Mononuclear cell (primary cell): ENCODE measurements at regions not wholly inside any gene's neighbourhood (a gene's known extent, or its start where the extent isn't known, plus 50 kb on each side); places are given as distances from the start of the nearest gene placed in this dataset.

Experiments
- H3K27me3 ChIP-seq: 2 replicates; pipeline ENCODE4 v1.6.0; 2011; ENCODE audit warnings: low read length, control low read depth; ENCODE audit not compliant: insufficient read depth
- H3K4me1 ChIP-seq: 2 replicates; pipeline ENCODE4 v1.5.1; 2011; ENCODE audit warnings: mild to moderate bottlenecking, low read length, control low read depth; ENCODE audit not compliant: insufficient read depth
- H3K4me3 ChIP-seq: 2 replicates; pipeline ENCODE4 v1.5.1; 2011; ENCODE audit warnings: mild to moderate bottlenecking, low read length, moderate library complexity
- H3K9me3 ChIP-seq: 2 replicates; pipeline ENCODE4 v1.5.1; 2011; ENCODE audit warnings: low read depth, mild to moderate bottlenecking, control low read depth, low read length

DNA sequence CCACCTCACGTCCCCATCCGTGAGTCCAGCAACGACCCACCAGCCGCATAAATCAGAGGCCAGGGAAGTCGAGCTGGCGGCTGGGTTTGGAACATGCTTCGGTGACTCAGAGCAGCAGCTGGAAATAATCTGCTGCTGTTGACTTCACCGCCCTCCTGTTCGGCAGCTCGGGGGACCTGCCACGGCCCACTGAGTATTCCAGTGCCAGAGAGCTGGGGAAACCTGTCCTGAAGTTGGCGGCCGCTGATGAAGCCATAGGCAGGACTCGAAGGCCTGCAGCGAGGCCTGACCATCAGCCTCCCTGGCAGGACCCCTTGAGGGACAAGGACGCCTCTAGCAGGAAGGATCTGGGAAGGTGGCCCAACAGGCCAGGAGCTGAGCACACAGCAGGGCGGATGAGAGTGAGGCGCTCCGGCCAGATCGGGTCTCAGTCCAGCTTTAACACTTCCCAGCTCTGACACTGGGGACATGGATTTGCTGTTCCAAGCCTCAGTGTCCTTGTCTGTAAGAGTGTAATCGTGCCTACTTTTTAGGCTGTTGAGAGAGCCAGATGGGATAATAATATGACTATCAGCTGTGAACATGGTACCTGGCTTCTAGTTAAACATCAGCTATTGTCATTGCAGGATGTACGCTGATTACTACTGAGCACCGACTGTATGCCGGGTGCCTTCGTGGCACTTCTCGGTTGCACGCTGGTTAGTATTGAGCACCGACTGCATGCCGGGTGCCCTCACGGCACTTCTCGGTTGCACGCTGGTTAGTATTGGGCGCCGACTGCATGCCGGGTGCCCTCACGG lies 50.4 kb upstream of the CIBAR2 start:
- H3K9me3 ChIP-seq, result no peaks in the 10 kb centered on the region
- H3K4me1 ChIP-seq, result peaks cover 12% of the 10 kb centered on the region
- peaks cover 1% of the 10 kb centered on the region for H3K27me3 ChIP-seq
- H3K4me3 ChIP-seq, result no peak overlapping the region

DNA sequence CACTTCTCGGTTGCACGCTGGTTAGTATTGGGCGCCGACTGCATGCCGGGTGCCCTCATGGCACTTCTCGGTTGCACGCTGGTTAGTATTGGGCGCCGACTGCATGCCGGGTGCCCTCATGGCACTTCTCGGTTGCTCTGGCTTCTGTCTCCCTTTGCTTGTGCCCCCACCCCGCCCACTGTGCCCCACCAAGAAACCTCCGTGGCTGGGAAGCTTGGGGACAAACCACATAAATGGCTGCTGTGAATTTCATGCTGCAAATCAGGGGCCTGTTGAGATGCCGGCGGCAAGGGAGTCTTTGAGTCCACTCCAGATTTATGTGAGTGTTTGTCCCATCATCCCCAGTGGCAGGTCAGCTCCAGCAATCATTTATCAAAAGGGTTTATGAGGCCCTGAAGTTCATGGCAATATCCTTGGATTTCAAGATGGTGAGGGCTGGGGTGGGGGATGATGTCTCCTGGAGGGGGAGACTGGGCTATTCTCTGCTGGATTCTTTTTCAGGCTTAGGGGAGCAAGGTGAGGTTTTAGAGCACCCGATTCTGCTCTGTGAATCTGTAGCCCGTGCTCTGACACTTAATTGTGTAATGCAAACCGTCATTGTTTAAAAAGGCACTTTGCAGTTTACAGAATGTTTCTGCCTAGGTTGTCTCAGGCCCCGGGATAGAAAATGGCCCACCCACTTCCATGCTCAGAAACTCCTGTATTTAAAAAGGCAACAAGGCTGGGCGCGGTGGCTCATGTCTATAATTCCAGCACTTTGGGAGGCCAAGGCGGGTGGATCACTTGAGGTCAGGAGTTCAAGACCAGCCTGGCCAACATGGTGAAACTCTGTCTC lies 51.2 kb upstream of the CIBAR2 start:
- H3K4me3 ChIP-seq, result no peak overlapping the region
- H3K9me3 ChIP-seq, result no peaks in the 10 kb centered on the region
- H3K4me1 ChIP-seq, result peaks cover 4% of the 10 kb centered on the region
- peaks cover 10% of the 10 kb centered on the region for H3K27me3 ChIP-seq

GRCh38 chr16:85164431-85164830 lies 52.2 kb upstream of the CIBAR2 start:
- Histone ChIP-seq H3K9me3 (no peaks in the 10 kb centered on the region), H3K4me1 (no peaks in the 10 kb centered on the region), H3K4me3 (no peak overlapping the region), H3K27me3 (peaks cover 11% of the 10 kb centered on the region)

GRCh38 chr16:85164838-85165516 lies 52.7 kb upstream of the CIBAR2 start:
- Histone ChIP-seq H3K4me1 (no peaks in the 10 kb centered on the region), H3K9me3 (no peaks in the 10 kb centered on the region), H3K4me3 (no peak overlapping the region), H3K27me3 (peaks cover 11% of the 10 kb centered on the region)

DNA sequence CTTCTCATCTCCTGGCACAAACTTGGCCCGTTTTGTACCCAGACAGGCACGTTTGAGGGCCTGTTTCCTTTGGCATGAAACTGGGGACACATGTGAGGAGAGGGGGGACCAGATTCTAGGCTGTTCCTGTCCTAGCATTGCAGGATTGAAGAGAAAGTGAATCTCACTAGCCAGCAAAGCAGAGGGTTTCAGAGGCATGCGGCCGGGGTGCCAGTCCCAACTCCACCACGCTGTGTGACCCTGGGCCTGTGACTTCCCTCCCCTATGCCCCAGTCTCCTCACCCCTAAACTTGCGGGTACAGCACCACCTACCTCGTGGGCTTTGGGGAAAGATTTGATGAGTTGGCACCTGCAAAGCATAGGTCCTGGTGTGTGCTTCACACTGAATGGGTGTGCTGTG lies 53.5 kb upstream of the CIBAR2 start:
- peaks cover 17% of the 10 kb centered on the region for H3K27me3 ChIP-seq
- H3K4me1 ChIP-seq, result no peaks in the 10 kb centered on the region
- H3K4me3 ChIP-seq, result no peak overlapping the region
- H3K9me3 ChIP-seq, result no peaks in the 10 kb centered on the region

GRCh38 chr16:85166281-85166680 lies 54.0 kb upstream of the CIBAR2 start:
- Histone ChIP-seq H3K4me3 (no peak overlapping the region), H3K4me1 (no peaks in the 10 kb centered on the region), H3K27me3 (peaks cover 19% of the 10 kb centered on the region), H3K9me3 (no peaks in the 10 kb centered on the region)

- no peak overlapping the region for H3K4me3 ChIP-seq
- H3K4me1 ChIP-seq, result no peaks in the 10 kb centered on the region
- peaks cover 26% of the 10 kb centered on the region for H3K27me3 ChIP-seq
Measured at GRCh38 chr16:85166699-85167588, 54.7 kb upstream of the CIBAR2 start.

GRCh38 chr16:85167589-85168537 lies 55.6 kb upstream of the CIBAR2 start:
- Histone ChIP-seq H3K27me3 (peaks cover 31% of the 10 kb centered on the region), H3K4me3 (no peak overlapping the region), H3K9me3 (no peaks in the 10 kb centered on the region), H3K4me1 (no peaks in the 10 kb centered on the region)

More at GRCh38 chr16:85166699-85167588, 54.7 kb upstream of the CIBAR2 start:
- no peaks in the 10 kb centered on the region for H3K9me3 ChIP-seq

GRCh38 chr16:85168732-85169256 lies 56.5 kb upstream of the CIBAR2 start:
- no peaks in the 10 kb centered on the region for H3K9me3 ChIP-seq
- H3K27me3 ChIP-seq, result peaks cover 37% of the 10 kb centered on the region
- H3K4me1 ChIP-seq, result no peaks in the 10 kb centered on the region
- no peak overlapping the region for H3K4me3 ChIP-seq

DNA sequence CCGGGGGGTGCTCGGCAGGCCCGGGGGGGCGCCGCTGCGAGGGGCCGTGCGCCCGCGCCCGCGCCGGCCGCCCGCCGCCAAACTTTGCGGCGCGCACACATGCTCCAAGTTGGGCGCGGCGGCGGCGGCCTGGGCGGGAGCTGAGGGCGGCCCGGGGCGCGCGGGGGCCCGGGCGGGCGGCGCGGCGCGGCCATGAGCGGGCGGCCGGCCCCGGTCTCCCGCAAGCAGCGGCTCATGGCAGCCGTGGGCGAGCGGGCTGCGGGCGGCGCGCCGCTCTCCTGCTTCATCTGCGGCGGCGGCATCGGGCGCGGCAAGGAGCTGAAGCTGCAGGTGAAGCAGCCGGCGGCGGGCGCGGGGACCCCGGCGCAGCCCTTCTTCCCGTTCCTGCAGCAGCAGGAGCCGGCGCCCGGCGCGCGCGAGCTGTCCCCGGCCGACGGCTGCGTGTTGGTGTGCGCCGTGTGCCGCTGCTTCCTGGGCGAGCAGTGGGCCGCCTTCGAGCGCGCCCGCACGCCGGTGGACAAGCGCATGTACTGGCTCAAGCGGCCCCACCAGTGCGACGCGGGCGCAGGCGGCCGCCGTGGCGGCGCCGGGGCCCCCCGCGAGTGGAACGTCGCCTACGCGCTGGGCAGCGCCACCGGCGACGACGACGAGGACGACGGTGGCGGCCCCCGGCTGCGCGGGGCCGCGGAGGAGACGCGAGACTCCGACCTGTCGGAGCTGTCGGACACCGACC lies 57.2 kb upstream of the CIBAR2 start:
- Histone ChIP-seq H3K9me3 (no peaks in the 10 kb centered on the region), H3K4me1 (no peaks in the 10 kb centered on the region), H3K27me3 (peaks cover 37% of the 10 kb centered on the region), H3K4me3 (no peak overlapping the region)

GRCh38 chr16:85170066-85170491 lies 57.8 kb upstream of the CIBAR2 start:
- no peaks in the 10 kb centered on the region for H3K9me3 ChIP-seq
- peaks cover 37% of the 10 kb centered on the region for H3K27me3 ChIP-seq
- no peaks in the 10 kb centered on the region for H3K4me1 ChIP-seq
- H3K4me3 ChIP-seq, result no peak overlapping the region

DNA sequence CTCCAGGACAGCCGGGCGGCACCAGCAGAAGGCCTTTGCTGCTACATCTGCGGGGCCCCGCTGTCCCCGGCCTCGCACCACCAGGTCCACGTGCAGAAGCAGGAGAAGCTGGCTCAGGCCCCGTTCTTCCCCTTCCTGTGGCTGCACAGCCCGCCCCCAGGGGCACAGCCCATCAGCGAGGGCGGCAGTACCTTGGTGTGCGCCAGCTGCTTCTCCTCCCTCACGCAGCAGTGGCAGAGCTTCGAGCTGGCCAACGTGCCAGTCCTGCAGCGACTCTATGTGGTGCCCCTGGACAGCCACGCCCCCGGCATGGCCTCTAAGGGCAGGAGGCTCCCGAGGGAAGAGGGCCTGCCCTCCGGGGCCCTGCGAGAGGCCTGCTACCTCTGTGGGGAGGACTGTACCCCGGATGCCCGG lies 58.3 kb upstream of the CIBAR2 start:
- no peak overlapping the region for H3K4me3 ChIP-seq
- H3K9me3 ChIP-seq, result no peaks in the 10 kb centered on the region
- peaks cover 37% of the 10 kb centered on the region for H3K27me3 ChIP-seq
- H3K4me1 ChIP-seq, result no peaks in the 10 kb centered on the region
